ENCODE measurements at regions not wholly inside any gene's neighbourhood (a gene's known extent, or its start where the extent isn't known, plus 50 kb on each side); places are given as distances from the start of the nearest gene placed in this dataset.

- TF ChIP-seq, protein P1, sequence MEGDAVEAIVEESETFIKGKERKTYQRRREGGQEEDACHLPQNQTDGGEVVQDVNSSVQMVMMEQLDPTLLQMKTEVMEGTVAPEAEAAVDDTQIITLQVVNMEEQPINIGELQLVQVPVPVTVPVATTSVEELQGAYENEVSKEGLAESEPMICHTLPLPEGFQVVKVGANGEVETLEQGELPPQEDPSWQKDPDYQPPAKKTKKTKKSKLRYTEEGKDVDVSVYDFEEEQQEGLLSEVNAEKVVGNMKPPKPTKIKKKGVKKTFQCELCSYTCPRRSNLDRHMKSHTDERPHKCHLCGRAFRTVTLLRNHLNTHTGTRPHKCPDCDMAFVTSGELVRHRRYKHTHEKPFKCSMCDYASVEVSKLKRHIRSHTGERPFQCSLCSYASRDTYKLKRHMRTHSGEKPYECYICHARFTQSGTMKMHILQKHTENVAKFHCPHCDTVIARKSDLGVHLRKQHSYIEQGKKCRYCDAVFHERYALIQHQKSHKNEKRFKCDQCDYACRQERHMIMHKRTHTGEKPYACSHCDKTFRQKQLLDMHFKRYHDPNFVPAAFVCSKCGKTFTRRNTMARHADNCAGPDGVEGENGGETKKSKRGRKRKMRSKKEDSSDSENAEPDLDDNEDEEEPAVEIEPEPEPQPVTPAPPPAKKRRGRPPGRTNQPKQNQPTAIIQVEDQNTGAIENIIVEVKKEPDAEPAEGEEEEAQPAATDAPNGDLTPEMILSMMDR (conservative IDR thresholded peaks at IDR 0.05 in 1 of 2, IDR thresholded peaks at IDR 0.05 in 1 of 2; ENCODE audit: extremely low read depth in 1 of 2, insufficient read depth in 1 of 2, low read depth in 1 of 2, low read length in 2 of 2) = no peak
- TF ChIP-seq EZH2 (IDR thresholded peaks at IDR 0.05; ENCODE audit: borderline replicate concordance, low read length) = no peak
Measured at GRCh38 chr11:115715251-115715770, 211.1 kb upstream of the CADM1 start.

Measured in mammary epithelial cell (primary cell).